HEK293 (cell line): ENCODE measurements at regions not wholly inside any gene's neighbourhood (a gene's known extent, or its start where the extent isn't known, plus 50 kb on each side); places are given as distances from the start of the nearest gene placed in this dataset.

Experiments used
- YY1 ChIP-seq: fragments of 450-650 bp; formaldehyde crosslinking; IDR thresholded peaks from 2 replicates; pipeline ENCODE4 v1.5.1; 2018; ENCODE audit warnings: missing biosample characterization, missing genetic modification characterization
- TF ChIP-seq, protein P1 (sequence below): fragments of 450-650 bp; formaldehyde crosslinking; IDR thresholded peaks from 2 replicates; pipeline ENCODE4 v1.5.1; 2016; ENCODE audit warnings: missing biosample characterization, missing genetic modification characterization

- TF ChIP-seq, protein P1, sequence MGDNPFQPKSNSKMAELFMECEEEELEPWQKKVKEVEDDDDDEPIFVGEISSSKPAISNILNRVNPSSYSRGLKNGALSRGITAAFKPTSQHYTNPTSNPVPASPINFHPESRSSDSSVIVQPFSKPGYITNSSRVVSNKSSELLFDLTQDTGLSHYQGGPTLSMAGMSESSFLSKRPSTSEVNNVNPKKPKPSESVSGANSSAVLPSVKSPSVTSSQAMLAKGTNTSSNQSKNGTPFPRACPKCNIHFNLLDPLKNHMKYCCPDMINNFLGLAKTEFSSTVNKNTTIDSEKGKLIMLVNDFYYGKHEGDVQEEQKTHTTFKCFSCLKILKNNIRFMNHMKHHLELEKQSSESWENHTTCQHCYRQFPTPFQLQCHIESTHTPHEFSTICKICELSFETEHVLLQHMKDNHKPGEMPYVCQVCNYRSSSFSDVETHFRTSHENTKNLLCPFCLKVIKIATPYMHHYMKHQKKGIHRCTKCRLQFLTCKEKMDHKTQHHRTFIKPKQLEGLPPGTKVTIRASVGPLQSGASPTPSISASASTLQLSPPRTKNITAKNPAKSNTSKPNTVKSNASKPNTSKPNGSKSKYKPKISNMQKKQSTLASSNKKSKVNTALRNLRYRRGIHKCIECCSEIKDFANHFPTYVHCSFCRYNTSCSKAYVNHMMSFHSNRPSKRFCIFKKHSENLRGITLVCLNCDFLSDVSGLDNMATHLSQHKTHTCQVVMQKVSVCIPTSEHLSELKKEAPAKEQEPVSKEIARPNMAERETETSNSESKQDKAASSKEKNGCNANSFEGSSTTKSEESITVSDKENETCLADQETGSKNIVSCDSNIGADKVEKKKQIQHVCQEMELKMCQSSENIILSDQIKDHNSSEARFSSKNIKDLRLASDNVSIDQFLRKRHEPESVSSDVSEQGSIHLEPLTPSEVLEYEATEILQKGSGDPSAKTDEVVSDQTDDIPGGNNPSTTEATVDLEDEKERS (tag by site-specific recombination), result no peak
- TF ChIP-seq YY1 (tag by site-specific recombination), result no peak
Observed at GRCh38 chr5:163089230-163089629, 348.2 kb upstream of the CCNG1 start.
